HG03196 (cell line): ENCODE measurements at regions not wholly inside any gene's neighbourhood (a gene's known extent, or its start where the extent isn't known, plus 50 kb on each side); places are given as distances from the start of the nearest gene placed in this dataset.

Experiments used
- ATAC-seq: cut with Tn5 transposase; IDR thresholded peaks from one replicate; pipeline ENCODE4 v1.9.1; 2021; ENCODE audit not compliant: unreplicated experiment

GRCh38 chr2:216808805-216809425 is 50.9 kb downstream of the TNP1 start:
- ATAC-seq: no peak

DNA sequence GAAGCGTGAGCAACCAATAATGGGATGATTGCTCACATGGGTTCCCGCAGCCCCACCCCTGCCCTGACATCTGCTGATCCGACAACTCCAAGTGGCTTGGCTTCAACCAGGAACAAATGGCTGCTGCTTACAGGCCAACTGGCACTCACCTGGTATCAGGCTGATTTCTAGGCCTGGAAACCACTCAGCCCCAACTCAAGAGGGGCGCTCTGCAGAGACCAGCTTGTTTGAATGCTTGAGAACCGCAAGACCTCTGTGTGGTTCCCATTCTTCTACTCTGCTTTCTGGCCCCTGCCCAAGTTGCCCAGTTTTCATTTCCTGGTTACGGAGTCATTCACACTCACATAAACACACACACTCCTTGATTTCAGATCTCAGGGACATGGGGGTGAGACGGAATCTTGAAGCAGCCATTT is 52.0 kb downstream of the TNP1 start:
- no peak for ATAC-seq

- ATAC-seq: no peak
Measured at GRCh38 chr2:216804357-216805350, 55.2 kb downstream of the TNP1 start.

GRCh38 chr2:216803791-216804190 is 56.1 kb downstream of the TNP1 start:
- no peak for ATAC-seq

DNA sequence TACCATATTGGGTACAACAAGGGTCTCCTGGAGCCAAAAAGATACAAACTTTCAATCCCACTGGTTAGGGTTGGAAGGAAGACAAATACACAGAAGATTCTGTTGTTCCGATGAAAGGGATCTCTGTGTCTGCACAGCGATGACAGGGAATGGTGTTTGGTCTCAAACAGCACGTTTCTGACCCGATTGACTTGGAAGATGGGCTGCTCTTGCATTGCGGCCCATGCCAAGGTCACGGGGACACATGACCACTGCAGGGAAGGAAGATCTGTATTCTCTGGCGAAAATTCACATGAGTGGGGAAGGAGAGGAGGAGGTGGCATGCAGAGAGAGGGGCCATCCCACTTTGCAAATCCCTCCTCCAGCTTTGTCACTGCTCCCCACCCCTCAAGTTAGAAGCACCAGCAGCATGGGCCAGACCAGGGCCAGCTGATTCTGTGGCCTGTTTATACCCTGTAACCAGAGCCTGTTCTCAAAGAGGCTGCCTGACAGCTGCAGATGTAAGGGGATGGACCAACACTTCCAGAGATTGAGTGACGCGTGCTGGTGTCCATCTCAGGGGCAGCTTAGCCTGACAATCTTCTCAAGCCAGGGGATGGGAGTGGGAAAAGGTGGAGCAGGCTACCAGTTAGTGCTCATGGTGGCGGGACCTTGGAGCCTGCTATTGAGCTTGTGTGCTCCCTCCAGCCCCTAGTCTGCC is 57.2 kb downstream of the TNP1 start:
- ATAC-seq: no peak

- ATAC-seq: no peak
Measured at GRCh38 chr2:216800836-216801235, 59.0 kb downstream of the TNP1 start.

- no peak for ATAC-seq
Measured at GRCh38 chr2:216799873-216800431, 59.9 kb downstream of the TNP1 start.

- no peak for ATAC-seq
Measured at GRCh38 chr2:216796115-216796840, 63.6 kb downstream of the TNP1 start.

DNA sequence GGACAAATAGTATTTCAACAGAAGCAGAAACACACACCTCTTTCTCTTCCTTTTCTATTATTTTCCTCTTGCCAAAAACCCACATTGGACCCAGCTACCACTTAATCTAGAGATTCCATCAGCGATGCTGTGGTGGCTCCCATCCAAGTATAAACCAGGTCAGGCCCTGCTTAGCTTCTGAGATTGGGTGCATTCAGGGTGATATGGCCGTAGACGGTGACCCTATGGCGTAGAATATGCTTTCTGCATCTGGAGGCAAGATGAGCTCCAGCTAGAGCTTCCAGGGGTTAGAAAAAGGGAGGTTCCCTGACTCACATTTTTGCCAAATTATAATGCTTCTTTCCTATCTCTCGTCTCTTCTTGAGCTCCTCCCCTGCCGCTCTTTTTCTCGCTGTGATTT is 66.5 kb downstream of the TNP1 start:
- no peak for ATAC-seq

DNA sequence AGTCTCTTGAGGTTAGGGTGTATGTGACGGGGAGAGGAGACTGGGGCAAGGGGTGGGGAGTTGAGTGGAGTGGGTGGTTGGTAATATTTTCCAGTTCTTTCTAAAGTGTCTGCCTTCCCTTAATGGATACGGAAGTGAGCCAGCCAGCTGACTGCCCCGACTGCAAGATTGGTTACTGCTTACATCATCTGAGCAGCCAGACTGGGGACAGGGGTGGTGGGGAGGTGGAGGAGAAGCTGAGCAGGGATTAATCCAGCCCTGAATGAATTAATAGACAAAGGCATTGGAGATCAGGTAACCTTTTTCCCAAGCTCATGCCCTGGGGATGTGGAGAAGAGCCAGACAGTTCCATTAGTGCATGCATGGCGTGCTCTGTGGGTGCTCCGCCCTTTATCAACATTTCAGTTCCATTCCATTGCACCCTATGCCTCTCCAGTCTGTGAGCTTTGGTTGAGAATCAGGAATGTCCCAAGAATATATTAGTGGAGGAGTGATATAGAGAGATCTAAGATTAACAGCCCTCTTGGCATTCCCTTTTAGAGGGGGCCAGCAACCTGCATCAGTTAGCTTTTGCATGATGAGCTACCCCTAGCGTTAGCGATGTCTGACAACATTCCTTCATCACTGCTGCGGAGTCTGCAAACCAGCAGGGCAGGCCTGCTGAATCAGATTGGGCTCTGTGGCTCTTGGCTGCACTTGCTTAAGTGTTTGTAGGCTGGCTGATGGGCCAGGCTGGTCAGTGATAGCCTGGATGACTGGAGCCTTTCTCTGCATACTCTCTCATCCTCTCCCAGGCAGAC is 67.4 kb downstream of the TNP1 start:
- no peak for ATAC-seq

DNA sequence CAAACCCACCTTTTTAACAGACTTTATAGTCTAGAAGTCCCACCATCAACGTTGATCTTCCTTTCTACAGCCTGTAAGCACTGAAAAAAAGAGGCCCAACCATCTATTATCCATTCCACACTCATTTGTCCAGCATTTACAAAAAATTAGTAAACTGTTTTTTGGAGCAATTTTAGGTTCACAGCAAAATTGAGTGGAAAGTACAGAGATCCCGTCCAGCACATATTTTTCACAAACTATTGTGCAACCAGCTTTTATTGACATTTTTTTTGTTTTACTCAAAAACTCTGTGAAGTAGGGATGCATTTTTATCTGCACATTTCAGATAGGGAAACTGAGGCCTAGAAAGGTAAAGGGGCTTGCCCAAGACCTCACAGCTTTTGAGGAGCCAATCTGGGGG is 68.6 kb downstream of the TNP1 start:
- no peak for ATAC-seq

DNA sequence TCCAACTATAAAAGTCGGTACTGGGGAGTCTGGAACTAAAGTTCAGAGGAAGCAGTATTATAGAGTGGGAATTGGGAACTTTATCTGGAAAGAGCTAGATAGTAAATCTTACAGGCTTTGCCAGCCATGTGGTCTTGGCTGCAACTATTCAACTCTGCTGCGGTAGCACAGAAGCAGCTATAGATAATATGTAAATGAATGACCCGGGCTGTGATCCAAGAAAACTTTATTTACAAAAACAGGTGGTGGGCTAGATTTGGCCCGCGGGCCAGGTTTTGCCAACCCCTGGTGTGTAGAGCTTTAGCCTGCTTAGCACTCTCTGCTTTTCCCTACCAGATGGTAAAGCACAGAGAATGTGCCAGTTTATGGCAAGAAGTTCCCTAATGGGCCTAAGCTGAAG is 70.8 kb downstream of the TNP1 start:
- no peak for ATAC-seq

GRCh38 chr2:216787851-216788540 is 71.9 kb downstream of the TNP1 start:
- ATAC-seq: no peak

- ATAC-seq: no peak
Measured at GRCh38 chr2:216786676-216787075, 73.2 kb downstream of the TNP1 start.

- ATAC-seq: no peak
Measured at GRCh38 chr2:216784456-216784855, 75.4 kb downstream of the TNP1 start.

DNA sequence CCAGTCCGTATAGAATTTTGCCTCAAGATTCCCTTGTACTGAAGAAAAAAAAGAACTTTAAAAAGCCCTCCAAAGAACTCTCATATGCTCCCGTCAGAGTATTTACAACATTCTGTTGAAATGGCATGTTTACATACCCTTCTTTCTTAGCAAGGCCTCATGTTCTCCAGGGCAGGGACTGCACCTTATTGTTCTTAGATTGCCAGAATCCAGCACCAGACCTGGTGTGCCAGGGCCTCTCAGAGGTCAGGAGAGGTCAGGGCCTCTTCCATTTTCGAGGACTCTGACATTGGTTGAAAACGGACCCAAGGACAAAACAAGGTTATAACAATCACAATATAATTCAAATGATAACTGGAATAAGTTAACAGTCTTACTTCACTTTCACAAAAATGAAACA is 78.2 kb downstream of the TNP1 start:
- no peak for ATAC-seq

DNA sequence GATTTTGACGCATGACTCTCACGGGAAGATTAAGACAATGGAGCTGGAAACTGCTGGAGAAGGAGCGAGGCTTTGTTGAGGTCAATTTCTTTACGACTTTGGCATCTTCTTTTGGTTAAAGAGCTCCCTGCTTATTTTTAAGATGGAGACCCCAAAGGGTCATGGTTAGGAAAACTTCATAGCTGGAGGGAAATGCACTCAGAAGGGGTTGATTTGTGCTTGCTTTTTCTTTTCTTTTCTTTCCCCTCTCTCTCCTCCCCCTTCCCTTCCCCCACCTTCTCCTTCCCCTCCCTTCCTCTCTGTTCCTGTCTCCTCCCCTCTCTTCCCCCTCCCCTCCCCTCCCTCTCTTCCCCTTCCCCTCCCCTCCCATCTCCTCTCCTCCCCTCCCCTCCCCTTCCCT is 79.0 kb downstream of the TNP1 start:
- no peak for ATAC-seq

DNA sequence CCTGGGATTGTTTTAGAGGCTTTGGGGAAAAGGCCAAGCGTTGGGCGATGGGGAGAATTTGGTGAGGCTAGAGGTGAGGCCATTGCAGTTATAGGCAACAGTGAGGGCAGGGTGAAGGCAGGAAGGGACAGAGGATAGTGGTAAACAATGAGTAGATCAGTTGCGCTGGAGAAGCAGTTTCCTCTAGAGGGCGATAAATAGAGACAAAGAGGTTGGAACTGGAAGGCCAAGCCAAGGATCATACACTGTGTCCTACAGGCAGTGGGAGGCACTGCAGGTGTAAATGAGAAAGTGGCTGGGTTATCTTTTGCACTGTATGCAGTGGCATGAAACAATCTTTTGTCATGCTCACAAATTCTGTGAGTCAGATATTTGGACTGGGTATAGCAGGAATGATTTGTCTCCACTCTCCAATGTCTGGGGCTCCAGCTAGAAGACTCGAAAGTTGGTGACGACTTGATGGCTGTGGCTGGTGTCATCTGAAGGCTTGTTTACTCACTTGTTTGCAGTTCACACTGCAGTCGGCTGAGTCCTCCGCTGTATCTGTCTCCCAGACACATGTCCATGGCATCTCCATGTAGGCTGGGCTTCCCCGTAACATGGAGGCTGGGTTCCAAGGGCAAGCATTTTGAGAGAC is 82.1 kb downstream of the TNP1 start:
- ATAC-seq: peak; percentile 96
